H1 (cell line): ENCODE measurements at regions not wholly inside any gene's neighbourhood (a gene's known extent, or its start where the extent isn't known, plus 50 kb on each side); places are given as distances from the start of the nearest gene placed in this dataset.

Experiments used
- CTCF ChIA-PET: fragments of 300-600 bp; sonication (Branson Sonifier 250); formaldehyde crosslinking; loops from one replicate; lab custom pipeline; 2021; ENCODE audit not compliant: partially characterized antibody; lab: Charles Lee
- POLR2A ChIA-PET: fragments of 300-600 bp; sonication (Branson Sonifier 250); formaldehyde crosslinking; loops from one replicate; lab custom pipeline; 2021; ENCODE audit warnings: inconsistent platforms; ENCODE audit not compliant: partially characterized antibody; lab: Charles Lee
- DNase-seq, 2 experiments: peaks; one replicate each; pipeline versions ENCODE4 v3.0.0 to v3.0.0-alpha.2; 2010 to 2022; ENCODE audit warnings: low spot score in 2 of 2, low read depth in 1 of 2, mixed read lengths in 1 of 2
- FAIRE-seq: peaks from 2 replicates; lab custom pipeline; 2011; peaks lifted over from hg19 to GRCh38; lab: Jason Lieb, UNC
- H2AFZ ChIP-seq: 2 replicates; pipeline ENCODE4 v1.8.1; 2012; ENCODE audit warnings: low read length, inconsistent platforms
- H2AK5ac ChIP-seq: 2 replicates; pipeline ENCODE4 v1.6.1; 2013; ENCODE audit warnings: low read depth, low read length
- H2BK120ac ChIP-seq: replicated peaks from 2 replicates; pipeline ENCODE3; 2013; ENCODE audit warnings: low read depth, low read length, inconsistent platforms
- H2BK12ac ChIP-seq: 2 replicates; pipeline ENCODE4 v1.6.1; 2013; ENCODE audit warnings: low read depth, low read length
- H2BK15ac ChIP-seq: 2 replicates; pipeline ENCODE4 v1.6.1; 2013; ENCODE audit warnings: low read length
- H2BK20ac ChIP-seq: 2 replicates; pipeline ENCODE4 v1.6.1; 2013; ENCODE audit warnings: low read length
- H2BK5ac ChIP-seq: 2 replicates; pipeline ENCODE4 v1.6.1; 2013; ENCODE audit warnings: low read depth, low read length
- H3K14ac ChIP-seq: 2 replicates; pipeline ENCODE4 v1.6.1; 2013; ENCODE audit warnings: inconsistent platforms; ENCODE audit not compliant: insufficient read length
- H3K18ac ChIP-seq: 2 replicates; pipeline ENCODE4 v1.6.1; 2013; ENCODE audit warnings: low read length; ENCODE audit errors: extremely low read depth
- H3K23ac ChIP-seq: 2 replicates; pipeline ENCODE4 v1.6.1; 2013; ENCODE audit warnings: inconsistent platforms; ENCODE audit not compliant: insufficient read length
- H3K23me2 ChIP-seq: 2 replicates; pipeline ENCODE4 v1.6.1; 2013; ENCODE audit warnings: low read depth, low read length
- H3K27ac ChIP-seq: 2 replicates; pipeline ENCODE4 v1.6.1; 2011; ENCODE audit warnings: low read depth, low read length, inconsistent platforms
- H3K27me3 ChIP-seq, 4 experiments: replicated peaks in 1 of 4; 1 replicate in 1 of 4; 2 replicates in 3 of 4; pipeline versions ENCODE4 v1.6.1 to v1.8.1; 2011 to 2013; ENCODE audit warnings: low read length in 3 of 4, mild to moderate bottlenecking in 3 of 4, inconsistent platforms in 2 of 4, mixed read lengths in 2 of 4, moderate library complexity in 1 of 4; ENCODE audit not compliant: control insufficient read depth in 3 of 4, insufficient read depth in 3 of 4; ENCODE audit errors: extremely low read depth in 1 of 4
- H3K36me3 ChIP-seq, 4 experiments: 2 replicates each; pipeline versions ENCODE4 v1.6.1 to v1.8.1; 2011 to 2013; ENCODE audit warnings: mild to moderate bottlenecking in 4 of 4, low read length in 3 of 4, moderate library complexity in 2 of 4, control low read depth in 1 of 4, inconsistent platforms in 1 of 4; ENCODE audit not compliant: insufficient read depth in 4 of 4, control insufficient read depth in 2 of 4
- H3K4ac ChIP-seq: replicated peaks from 2 replicates; pipeline ENCODE3; 2013; ENCODE audit warnings: low read length, low read depth, mixed read lengths, inconsistent platforms; ENCODE audit not compliant: insufficient read length
- H3K4me1 ChIP-seq, 4 experiments: replicated peaks in 1 of 4; 1 replicate in 1 of 4; 2 replicates in 3 of 4; pipeline versions ENCODE4 v1.6.1 to v1.8.1; 2011 to 2013; ENCODE audit warnings: low read length in 3 of 4, inconsistent platforms in 2 of 4, mixed read lengths in 1 of 4; ENCODE audit not compliant: insufficient read depth in 4 of 4, control insufficient read depth in 3 of 4
- H3K4me2 ChIP-seq, 2 experiments: 2 replicates each; pipeline versions ENCODE4 v1.6.1 to v1.8.1; 2011 to 2013; ENCODE audit warnings: low read depth in 2 of 2, low read length in 2 of 2, control low read depth in 1 of 2, inconsistent platforms in 1 of 2, mild to moderate bottlenecking in 1 of 2; ENCODE audit not compliant: insufficient read depth in 1 of 2
- H3K4me3 ChIP-seq, 4 experiments: fragments of 200-600, 300-600 bp in 1 of 4; sonication (generic), shearing (Covaris generic), sonication (Bioruptor Twin) in 1 of 4; 2 replicates each; pipeline versions ENCODE4 v1.5.1 to v1.8.1; 2011 to 2016; ENCODE audit warnings: low read length in 4 of 4, low read depth in 3 of 4, control low read depth in 2 of 4, inconsistent platforms in 2 of 4, mild to moderate bottlenecking in 2 of 4, mixed read lengths in 1 of 4, moderate library complexity in 1 of 4; ENCODE audit not compliant: insufficient read depth in 2 of 4; ENCODE audit errors: extremely low read depth in 1 of 4
- H3K56ac ChIP-seq: replicated peaks from 2 replicates; pipeline ENCODE3; 2013; ENCODE audit warnings: low read depth, mild to moderate bottlenecking, mixed read lengths, low read length, inconsistent platforms; ENCODE audit not compliant: insufficient read length
- H3K79me1 ChIP-seq: 2 replicates; pipeline ENCODE4 v1.6.1; 2013; ENCODE audit warnings: low read depth, low read length, control low read depth
- H3K79me2 ChIP-seq, 2 experiments: 2 replicates each; pipeline versions ENCODE4 v1.6.1 to v1.8.1; 2012 to 2013; ENCODE audit warnings: low read length in 2 of 2, mild to moderate bottlenecking in 2 of 2, inconsistent platforms in 1 of 2; ENCODE audit not compliant: insufficient read depth in 2 of 2, control insufficient read depth in 1 of 2
- H3K9ac ChIP-seq, 4 experiments: replicated peaks in 1 of 4; 1 replicate in 1 of 4; 2 replicates in 3 of 4; pipeline versions ENCODE4 v1.6.1 to v1.8.1; 2011 to 2013; ENCODE audit warnings: low read depth in 3 of 4, low read length in 3 of 4, control low read depth in 2 of 4, mild to moderate bottlenecking in 2 of 4, moderate library complexity in 2 of 4, inconsistent platforms in 1 of 4; ENCODE audit errors: extremely low read depth in 1 of 4
- H3K9me3 ChIP-seq, 2 experiments: 2 replicates each; pipeline versions ENCODE4 v1.6.1 to v1.8.1; 2012 to 2013; ENCODE audit warnings: mild to moderate bottlenecking in 2 of 2, moderate library complexity in 2 of 2, control low read depth in 1 of 2, inconsistent platforms in 1 of 2, low read depth in 1 of 2, low read length in 1 of 2, mixed read lengths in 1 of 2; ENCODE audit not compliant: insufficient read depth in 2 of 2
- H4K20me1 ChIP-seq, 2 experiments: replicated peaks in 1 of 2; 2 replicates each; pipeline versions ENCODE3 to v1.8.1; 2011 to 2013; ENCODE audit warnings: inconsistent platforms in 2 of 2, low read length in 2 of 2, mild to moderate bottlenecking in 1 of 2; ENCODE audit not compliant: insufficient read depth in 2 of 2, control insufficient read depth in 1 of 2
- H4K5ac ChIP-seq: 2 replicates; pipeline ENCODE4 v1.6.1; 2013; ENCODE audit warnings: low read length, low read depth, mixed read lengths, inconsistent platforms; ENCODE audit not compliant: insufficient read length
- H4K8ac ChIP-seq: 2 replicates; pipeline ENCODE4 v1.8.0; 2013; ENCODE audit warnings: mild to moderate bottlenecking, moderate library complexity, low read length, inconsistent platforms; ENCODE audit not compliant: insufficient read depth; ENCODE audit errors: extremely low read depth
- H4K91ac ChIP-seq: replicated peaks from 2 replicates; pipeline ENCODE3; 2013; ENCODE audit warnings: low read length, mixed read lengths, inconsistent platforms; ENCODE audit not compliant: insufficient read length
- EZH2 ChIP-seq: fragments of 200-600 bp; sonication (generic); IDR thresholded peaks from 2 replicates; pipeline ENCODE4 v1.7.1; 2012; ENCODE audit warnings: low read depth, mild to moderate bottlenecking, moderate library complexity, low read length, inconsistent platforms; ENCODE audit not compliant: severe bottlenecking
- GTF2F1 ChIP-seq: IDR thresholded peaks from 2 replicates; pipeline ENCODE4 v1.6.1; 2012; ENCODE audit warnings: low read depth, low read length, improper control_type of control experiment, borderline replicate concordance
- TEAD4 ChIP-seq: IDR thresholded peaks from 2 replicates; pipeline ENCODE4 v1.6.1; 2012; ENCODE audit warnings: low read depth, low read length, inconsistent platforms, mixed read lengths
- WGBS, 2 experiments: shearing (Covaris generic) in 1 of 2; methylation state at CpG; one replicate each; pipeline versions ENCODE4 v1.1.6 to v1.1.7; 2013 to 2015; ENCODE audit warnings: low lambda C conversion rate in 2 of 2, mixed read lengths in 2 of 2, inconsistent platforms in 1 of 2, low coverage in 1 of 2, missing lambda C conversion rate in 1 of 2; ENCODE audit not compliant: insufficient replicate concordance in 2 of 2, insufficient coverage in 1 of 2, insufficient read length in 1 of 2; ENCODE audit errors: extremely low coverage in 1 of 2, missing lambda C conversion rate in 1 of 2; 5-methylcytosine and 5-hydroxymethylcytosine counted together
- TF ChIP-seq, protein P1 (sequence below): IDR thresholded peaks from 2 replicates; pipeline ENCODE4 v1.6.1; 2012; ENCODE audit warnings: inconsistent platforms
- TF ChIP-seq, protein P2 (sequence below): IDR thresholded peaks from 2 replicates; pipeline ENCODE4 v1.6.1; 2012; ENCODE audit warnings: inconsistent platforms

DNA sequence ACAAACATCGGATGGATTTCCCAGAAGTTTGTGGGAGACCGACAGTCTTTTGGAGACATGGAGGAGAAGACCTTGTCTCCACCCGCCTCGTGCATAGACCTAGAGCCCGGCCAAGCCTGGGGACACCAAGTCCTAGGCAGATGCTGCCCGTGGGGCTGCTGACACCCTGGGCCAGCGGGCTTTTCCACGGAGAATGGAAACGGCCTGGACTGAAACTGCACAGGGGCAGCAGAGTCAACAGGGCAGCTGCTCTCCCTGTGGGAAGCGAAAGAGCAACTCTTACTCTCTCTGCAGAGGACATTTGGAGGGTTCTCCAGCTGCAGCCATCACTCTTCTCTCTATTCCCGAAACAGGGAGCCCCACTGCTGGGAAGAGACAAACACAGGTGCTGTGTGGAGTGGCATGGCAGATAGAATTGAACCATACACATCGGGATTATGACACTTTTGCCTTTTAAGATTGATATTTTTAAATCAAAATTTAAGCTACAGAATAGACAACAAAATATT lies 401.2 kb downstream of the THBS2 start:
- H4K8ac ChIP-seq: no peak overlapping the region
- no peaks in the 10 kb centered on the region for H3K4me1 ChIP-seq
- no peaks in the 10 kb centered on the region for H3K79me2 ChIP-seq
- H4K20me1 ChIP-seq: no peaks in the 10 kb centered on the region
- H3K9ac ChIP-seq: no peak overlapping the region
- H3K18ac ChIP-seq: no peak overlapping the region
- FAIRE-seq (no peak), DNase-seq (no peak)
- no peak overlapping the region for H3K4me3 ChIP-seq
- no peaks in the 10 kb centered on the region for H3K36me3 ChIP-seq
- H2BK5ac ChIP-seq: no peak overlapping the region
- no peak overlapping the region for H3K56ac ChIP-seq
- H4K5ac ChIP-seq: no peak overlapping the region
- 90% methylated on average over 12 of the region's 12 CpGs; no CpG with 5 or more reads in 1 of the 2 experiments for WGBS, 2 experiments
- H3K4ac ChIP-seq: no peak overlapping the region
- no peak overlapping the region for H2BK12ac ChIP-seq
- no peaks in the 10 kb centered on the region for H3K27me3 ChIP-seq
- no peak for TF ChIP-seq GTF2F1
- no peak for TF ChIP-seq TEAD4
- TF ChIP-seq EZH2: no peak
- TF ChIP-seq, protein P1, sequence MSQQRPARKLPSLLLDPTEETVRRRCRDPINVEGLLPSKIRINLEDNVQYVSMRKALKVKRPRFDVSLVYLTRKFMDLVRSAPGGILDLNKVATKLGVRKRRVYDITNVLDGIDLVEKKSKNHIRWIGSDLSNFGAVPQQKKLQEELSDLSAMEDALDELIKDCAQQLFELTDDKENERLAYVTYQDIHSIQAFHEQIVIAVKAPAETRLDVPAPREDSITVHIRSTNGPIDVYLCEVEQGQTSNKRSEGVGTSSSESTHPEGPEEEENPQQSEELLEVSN: no peak
- TF ChIP-seq, protein P2, sequence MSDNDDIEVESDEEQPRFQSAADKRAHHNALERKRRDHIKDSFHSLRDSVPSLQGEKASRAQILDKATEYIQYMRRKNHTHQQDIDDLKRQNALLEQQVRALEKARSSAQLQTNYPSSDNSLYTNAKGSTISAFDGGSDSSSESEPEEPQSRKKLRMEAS: no peak
- no peak overlapping the region for H2AFZ ChIP-seq
- peaks cover 0 to 3% of the 10 kb centered on the region in 2 experiments; a peak in 1 of 4 replicates for H3K9me3 ChIP-seq
- H2BK15ac ChIP-seq: no peak overlapping the region
- H2AK5ac ChIP-seq: no peak overlapping the region
- no peaks in the 10 kb centered on the region for H3K23me2 ChIP-seq
- H3K14ac ChIP-seq: no peak overlapping the region
- H3K4me2 ChIP-seq: no peak overlapping the region
- no peak overlapping the region for H2BK120ac ChIP-seq
- no peak overlapping the region for H4K91ac ChIP-seq
- no peak overlapping the region for H3K27ac ChIP-seq
- ChIA-PET POLR2A (no interaction called here), CTCF (interaction anchor here (0.7 kb wide), 1 partner anchor 483 kb away, joined by 3 read pairs; no protein-coding TSS in a partner anchor)
- H3K23ac ChIP-seq: no peak overlapping the region
- no peaks in the 10 kb centered on the region for H3K79me1 ChIP-seq
- no peak overlapping the region for H2BK20ac ChIP-seq
